IMR-90 (cell line): ENCODE measurements at regions not wholly inside any gene's neighbourhood (a gene's known extent, or its start where the extent isn't known, plus 50 kb on each side); places are given as distances from the start of the nearest gene placed in this dataset.

Source experiments
- ATAC-seq: fragments of 200-7000 bp; cut with Tn5 transposase; 2 replicates; pipeline ENCODE4 v1.9.1; 2020; ENCODE audit warnings: low read depth, mild to moderate bottlenecking, moderate library complexity
- BruUV-seq: library from RNA; stranded (reverse); fragments of 400-500 nt; replicated peaks from 2 replicates; lab custom pipeline; 2021; lab: Mats Ljungman, UMichigan
- CTCF ChIA-PET: fragments of 300-600 bp; formaldehyde crosslinking; extraction: SDS; loops from one replicate; lab custom pipeline; 2021; ENCODE audit warnings: antibody characterized with exemption; lab: Yijun Ruan, JAX
- POLR2A ChIA-PET: fragments of 300-600 bp; sonication (Branson Sonifier 250); formaldehyde crosslinking; loops from one replicate; lab custom pipeline; 2022; ENCODE audit warnings: antibody characterized with exemption; ENCODE audit not compliant: unreplicated experiment; lab: Charles Lee
- DNase-seq: peaks from one replicate; pipeline ENCODE4 v3.0.0; 2013
- H2AFZ ChIP-seq: replicated peaks from 2 replicates; pipeline ENCODE3; 2013; ENCODE audit warnings: low read length, mild to moderate bottlenecking; ENCODE audit not compliant: poor library complexity
- H2AK5ac ChIP-seq: 2 replicates; pipeline ENCODE4 v1.6.1; 2013; ENCODE audit warnings: low read depth, low read length, inconsistent platforms
- H2AK9ac ChIP-seq: replicated peaks from 2 replicates; pipeline ENCODE3; 2013; ENCODE audit warnings: mild to moderate bottlenecking, low read depth, low read length, moderate library complexity; ENCODE audit not compliant: poor library complexity
- H2BK120ac ChIP-seq: 2 replicates; pipeline ENCODE4 v1.6.1; 2013; ENCODE audit warnings: low read depth, low read length, inconsistent platforms
- H2BK15ac ChIP-seq: 3 replicates; pipeline ENCODE4 v1.6.1; 2013; ENCODE audit warnings: low read depth, low read length, inconsistent platforms
- H2BK20ac ChIP-seq: 2 replicates; pipeline ENCODE4 v1.6.1; 2013; ENCODE audit warnings: low read depth, mild to moderate bottlenecking, inconsistent platforms, low read length, moderate library complexity
- H2BK5ac ChIP-seq: 2 replicates; pipeline ENCODE4 v1.6.1; 2013; ENCODE audit warnings: mild to moderate bottlenecking, low read depth, low read length, inconsistent platforms; ENCODE audit not compliant: poor library complexity, severe bottlenecking
- H3K14ac ChIP-seq: replicated peaks from 2 replicates; pipeline ENCODE4 v1.6.1; 2013; ENCODE audit warnings: low read depth, low read length, inconsistent platforms
- H3K18ac ChIP-seq: 2 replicates; pipeline ENCODE4 v1.6.1; 2013; ENCODE audit warnings: low read depth, low read length, control low read depth
- H3K23ac ChIP-seq: 2 replicates; pipeline ENCODE4 v1.6.1; 2013; ENCODE audit warnings: low read depth, low read length, inconsistent platforms
- H3K27ac ChIP-seq: 2 replicates; pipeline ENCODE4 v1.5.1; 2013; ENCODE audit warnings: mild to moderate bottlenecking, control low read depth, low read length; ENCODE audit not compliant: insufficient read depth
- H3K27me3 ChIP-seq: 2 replicates; pipeline ENCODE4 v1.6.1; 2013; ENCODE audit warnings: low read length; ENCODE audit not compliant: control insufficient read depth, insufficient read depth
- H3K36me3 ChIP-seq: 2 replicates; pipeline ENCODE4 v1.6.1; 2013; ENCODE audit warnings: low read length, mixed read lengths; ENCODE audit not compliant: control insufficient read depth, insufficient read depth
- H3K4ac ChIP-seq: 2 replicates; pipeline ENCODE4 v1.6.1; 2013; ENCODE audit warnings: low read depth, low read length, inconsistent platforms
- H3K4me1 ChIP-seq: 2 replicates; pipeline ENCODE4 v1.6.1; 2013; ENCODE audit warnings: low read length, mixed read lengths; ENCODE audit not compliant: control insufficient read depth, insufficient read depth
- H3K4me2 ChIP-seq: 2 replicates; pipeline ENCODE4 v1.6.1; 2013; ENCODE audit warnings: low read depth, mild to moderate bottlenecking, control low read depth, low read length, moderate library complexity
- H3K4me3 ChIP-seq: 2 replicates; pipeline ENCODE4 v1.5.1; 2013; ENCODE audit warnings: low read depth, mild to moderate bottlenecking, control low read depth, low read length, moderate library complexity; ENCODE audit not compliant: insufficient read depth
- H3K56ac ChIP-seq: 2 replicates; pipeline ENCODE4 v1.6.1; 2013; ENCODE audit warnings: low read length, inconsistent platforms; ENCODE audit not compliant: insufficient read depth; ENCODE audit errors: extremely low read depth
- H3K79me1 ChIP-seq, 2 experiments: 2 replicates each; pipeline ENCODE4 v1.6.1; 2013; ENCODE audit warnings: low read length in 2 of 2, inconsistent platforms in 1 of 2, low read depth in 1 of 2
- H3K9ac ChIP-seq: 2 replicates; pipeline ENCODE4 v1.6.1; 2013; ENCODE audit warnings: low read depth, low read length, control low read depth
- H3K9me1 ChIP-seq: 2 replicates; pipeline ENCODE4 v1.6.1; 2013; ENCODE audit warnings: low read length, inconsistent platforms; ENCODE audit not compliant: insufficient read depth
- H3K9me3 ChIP-seq: 2 replicates; pipeline ENCODE4 v1.6.1; 2013; ENCODE audit warnings: low read length; ENCODE audit not compliant: control insufficient read depth, insufficient read depth
- H4K20me1 ChIP-seq: 2 replicates; pipeline ENCODE4 v1.6.1; 2013; ENCODE audit warnings: low read length, inconsistent platforms; ENCODE audit not compliant: insufficient read depth
- H4K5ac ChIP-seq: 2 replicates; pipeline ENCODE4 v1.6.1; 2013; ENCODE audit warnings: mild to moderate bottlenecking, low read depth, low read length, control low read depth
- H4K8ac ChIP-seq, 2 experiments: 2 replicates each; pipeline ENCODE4 v1.6.1; 2013; ENCODE audit warnings: low read depth in 2 of 2, low read length in 2 of 2, control low read depth in 1 of 2, inconsistent platforms in 1 of 2
- H4K91ac ChIP-seq: 2 replicates; pipeline ENCODE4 v1.6.1; 2013; ENCODE audit warnings: low read depth, low read length, inconsistent platforms; ENCODE audit not compliant: insufficient read depth
- CEBPB ChIP-seq: IDR thresholded peaks from 2 replicates; pipeline ENCODE4 v1.6.1; 2012; ENCODE audit warnings: low read depth, low read length, improper control_type of control experiment
- MXI1 ChIP-seq: IDR thresholded peaks from 2 replicates; pipeline ENCODE4 v1.6.1; 2012; ENCODE audit warnings: low read depth, mild to moderate bottlenecking, low read length, moderate library complexity, borderline replicate concordance
- NFE2L2 ChIP-seq: fragments of 150-350 bp; IDR thresholded peaks from 2 replicates; pipeline ENCODE4 v1.6.1; 2016; ENCODE audit warnings: low read depth, mild to moderate bottlenecking, low read length
- SMC3 ChIP-seq: fragments of 150-350 bp; IDR thresholded peaks from 2 replicates; pipeline ENCODE4 v1.6.1; 2016; ENCODE audit warnings: low read depth, mild to moderate bottlenecking, antibody characterized with exemption, low read length, moderate library complexity
- WGBS, 2 experiments: methylation state at CpG; one replicate each; pipeline versions ENCODE4 v1.1.5 to v1.1.7; 2013; ENCODE audit warnings: missing lambda C conversion rate in 2 of 2; ENCODE audit not compliant: insufficient read length in 1 of 2; ENCODE audit errors: extremely low coverage in 2 of 2; 5-methylcytosine and 5-hydroxymethylcytosine counted together
- dilution Hi-C: fragments of 300-500 bp; cut with HindIII; formaldehyde crosslinking; loops from one replicate; pipeline ENCODE4 v1.14.3; 2018; ENCODE audit warnings: low sequenced_read_pairs; ENCODE audit not compliant: unreplicated experiment
- in situ Hi-C: fragments of 300-500 bp; cut with MboI; formaldehyde crosslinking; loops from 3 replicates; pipeline ENCODE4 v1.14.3; 2019; ENCODE audit warnings: low sequenced_read_pairs, inconsistent platforms, mixed read lengths
- intact Hi-C: fragments of 100-400 bp; cut with micrococcal nuclease; formaldehyde crosslinking; loops from 2 replicates; pipeline ENCODE4 v1.10.0; 2022
- TF ChIP-seq, protein P1 (sequence below): fragments of 150-350 bp; IDR thresholded peaks from 2 replicates; pipeline ENCODE4 v1.6.1; 2017; ENCODE audit warnings: mild to moderate bottlenecking, antibody characterized with exemption, low read length, low read depth
- TF ChIP-seq, protein P2 (sequence below): conservative IDR thresholded peaks from 2 replicates; pipeline ENCODE4 v1.5.1; 2012; ENCODE audit warnings: mild to moderate bottlenecking, low read depth, low read length, improper control_type of control experiment

DNA sequence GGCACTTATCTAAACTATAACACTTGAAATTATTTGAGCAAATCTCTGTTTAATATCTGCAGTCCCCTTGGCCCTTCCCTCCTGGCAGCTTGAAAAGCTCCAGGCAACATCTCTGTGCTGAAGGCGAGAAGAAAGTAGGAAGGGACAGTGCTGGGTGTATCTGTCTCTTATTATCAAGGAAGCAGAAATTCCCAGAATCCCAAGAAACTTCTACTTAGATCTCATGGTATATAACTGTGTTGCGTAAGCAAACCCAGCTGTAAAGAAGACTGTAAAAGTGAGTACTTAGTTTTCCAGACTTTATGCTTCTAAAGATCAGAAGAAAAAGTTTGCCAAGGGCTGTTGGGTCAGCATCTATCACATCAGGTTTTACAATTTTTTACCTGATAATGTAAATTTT lies 1869.8 kb downstream of the MAT2B start:
- intact Hi-C loops, result no loop called here
- no peak overlapping the region for H2BK20ac ChIP-seq
- in situ Hi-C loops, result no loop called here

More for the DNA sequence above, 1869.8 kb downstream of the MAT2B start:
- H2BK15ac ChIP-seq, result no peak overlapping the region
- H4K91ac ChIP-seq, result no peak overlapping the region
- H3K4ac ChIP-seq, result no peak overlapping the region
- no peaks in the 10 kb centered on the region for H3K9me1 ChIP-seq
- H3K27me3 ChIP-seq, result no peaks in the 10 kb centered on the region
- no peaks in the 10 kb centered on the region for H3K36me3 ChIP-seq
- no CpG with 5 or more reads among the region's 2 CpGs for WGBS, 2 experiments
- no peak overlapping the region for H2BK5ac ChIP-seq
- ATAC-seq (peak; percentile 14), DNase-seq (no peak)
- no peak overlapping the region for H3K23ac ChIP-seq
- no peak overlapping the region for H2AK9ac ChIP-seq
- H2AFZ ChIP-seq, result no peak overlapping the region
- no peak overlapping the region; the same call in 1 of the 2 replicates for H3K9ac ChIP-seq
- H2AK5ac ChIP-seq, result no peak overlapping the region
- dilution Hi-C loops, result no loop called here
- POLR2A ChIA-PET, result no interaction called here
- H2BK120ac ChIP-seq, result no peak overlapping the region
- H3K9me3 ChIP-seq, result no peaks in the 10 kb centered on the region
- no peak overlapping the region; the same call in 1 of the 2 replicates for H4K5ac ChIP-seq
- TF ChIP-seq, protein P1, sequence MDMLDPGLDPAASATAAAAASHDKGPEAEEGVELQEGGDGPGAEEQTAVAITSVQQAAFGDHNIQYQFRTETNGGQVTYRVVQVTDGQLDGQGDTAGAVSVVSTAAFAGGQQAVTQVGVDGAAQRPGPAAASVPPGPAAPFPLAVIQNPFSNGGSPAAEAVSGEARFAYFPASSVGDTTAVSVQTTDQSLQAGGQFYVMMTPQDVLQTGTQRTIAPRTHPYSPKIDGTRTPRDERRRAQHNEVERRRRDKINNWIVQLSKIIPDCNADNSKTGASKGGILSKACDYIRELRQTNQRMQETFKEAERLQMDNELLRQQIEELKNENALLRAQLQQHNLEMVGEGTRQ, result no peak
- TF ChIP-seq CEBPB (0 out of 2 replicates have a peak, but pooled peaks have one; percentile 10), NFE2L2 (no peak), MXI1 (no peak), SMC3 (no peak)
- TF ChIP-seq, protein P2, sequence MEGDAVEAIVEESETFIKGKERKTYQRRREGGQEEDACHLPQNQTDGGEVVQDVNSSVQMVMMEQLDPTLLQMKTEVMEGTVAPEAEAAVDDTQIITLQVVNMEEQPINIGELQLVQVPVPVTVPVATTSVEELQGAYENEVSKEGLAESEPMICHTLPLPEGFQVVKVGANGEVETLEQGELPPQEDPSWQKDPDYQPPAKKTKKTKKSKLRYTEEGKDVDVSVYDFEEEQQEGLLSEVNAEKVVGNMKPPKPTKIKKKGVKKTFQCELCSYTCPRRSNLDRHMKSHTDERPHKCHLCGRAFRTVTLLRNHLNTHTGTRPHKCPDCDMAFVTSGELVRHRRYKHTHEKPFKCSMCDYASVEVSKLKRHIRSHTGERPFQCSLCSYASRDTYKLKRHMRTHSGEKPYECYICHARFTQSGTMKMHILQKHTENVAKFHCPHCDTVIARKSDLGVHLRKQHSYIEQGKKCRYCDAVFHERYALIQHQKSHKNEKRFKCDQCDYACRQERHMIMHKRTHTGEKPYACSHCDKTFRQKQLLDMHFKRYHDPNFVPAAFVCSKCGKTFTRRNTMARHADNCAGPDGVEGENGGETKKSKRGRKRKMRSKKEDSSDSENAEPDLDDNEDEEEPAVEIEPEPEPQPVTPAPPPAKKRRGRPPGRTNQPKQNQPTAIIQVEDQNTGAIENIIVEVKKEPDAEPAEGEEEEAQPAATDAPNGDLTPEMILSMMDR, result no peak
- CTCF ChIA-PET, result no interaction called here
- no peaks in the 10 kb centered on the region for H3K79me1 ChIP-seq
- no TSS peak for BruUV-seq
- no peak overlapping the region for H3K4me2 ChIP-seq
- peak overlapping the region; percentile 36; the same call in 1 of the 2 replicates for H3K18ac ChIP-seq
- H4K8ac ChIP-seq, result no peak overlapping the region
- no peak overlapping the region for H3K4me3 ChIP-seq
- no peak overlapping the region for H3K14ac ChIP-seq
- peak overlapping the region; percentile 35; the same call in 1 of the 2 replicates for H3K27ac ChIP-seq
- H4K20me1 ChIP-seq, result no peaks in the 10 kb centered on the region
- H3K4me1 ChIP-seq, result no peaks in the 10 kb centered on the region
- no peak overlapping the region for H3K56ac ChIP-seq
